Mammary epithelial cell (primary cell): ENCODE measurements at regions not wholly inside any gene's neighbourhood (a gene's known extent, or its start where the extent isn't known, plus 50 kb on each side); places are given as distances from the start of the nearest gene placed in this dataset.

Experiments
- EZH2 ChIP-seq: IDR thresholded peaks from 2 replicates; pipeline ENCODE4 v1.6.1; 2012; ENCODE audit warnings: low read length, inconsistent platforms, borderline replicate concordance
- TF ChIP-seq, protein P1 (sequence below), 2 donors: IDR thresholded peaks in 1 of 2; conservative IDR thresholded peaks in 1 of 2; 2 replicates each; pipeline ENCODE4 v1.5.1; 2011 to 2012; ENCODE audit warnings: inconsistent platforms in 2 of 2, low read length in 2 of 2, mild to moderate bottlenecking in 2 of 2, control low read depth in 1 of 2, low read depth in 1 of 2; ENCODE audit not compliant: insufficient read depth in 1 of 2; ENCODE audit errors: extremely low read depth in 1 of 2

DNA sequence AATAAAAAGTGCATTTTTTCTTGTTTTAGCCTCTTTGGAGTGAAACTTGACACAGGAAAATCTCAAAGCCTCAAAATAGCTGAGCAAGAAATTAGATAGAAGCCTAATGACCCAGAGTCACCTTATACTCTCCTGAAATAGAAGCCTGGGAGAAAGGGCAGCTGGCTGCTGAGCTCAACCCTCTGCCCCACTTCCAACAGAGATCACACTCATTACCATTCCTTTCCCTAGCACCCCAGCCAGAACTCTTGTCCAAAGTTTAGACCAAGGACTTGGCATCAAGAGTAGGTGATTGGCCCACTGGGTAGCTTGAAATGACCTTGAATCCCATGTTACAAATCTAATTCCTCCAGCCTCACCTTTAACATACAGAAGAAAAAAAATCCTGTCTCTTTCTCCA is 62.7 kb upstream of the AMOTL1 start:
- TF ChIP-seq, protein P1, sequence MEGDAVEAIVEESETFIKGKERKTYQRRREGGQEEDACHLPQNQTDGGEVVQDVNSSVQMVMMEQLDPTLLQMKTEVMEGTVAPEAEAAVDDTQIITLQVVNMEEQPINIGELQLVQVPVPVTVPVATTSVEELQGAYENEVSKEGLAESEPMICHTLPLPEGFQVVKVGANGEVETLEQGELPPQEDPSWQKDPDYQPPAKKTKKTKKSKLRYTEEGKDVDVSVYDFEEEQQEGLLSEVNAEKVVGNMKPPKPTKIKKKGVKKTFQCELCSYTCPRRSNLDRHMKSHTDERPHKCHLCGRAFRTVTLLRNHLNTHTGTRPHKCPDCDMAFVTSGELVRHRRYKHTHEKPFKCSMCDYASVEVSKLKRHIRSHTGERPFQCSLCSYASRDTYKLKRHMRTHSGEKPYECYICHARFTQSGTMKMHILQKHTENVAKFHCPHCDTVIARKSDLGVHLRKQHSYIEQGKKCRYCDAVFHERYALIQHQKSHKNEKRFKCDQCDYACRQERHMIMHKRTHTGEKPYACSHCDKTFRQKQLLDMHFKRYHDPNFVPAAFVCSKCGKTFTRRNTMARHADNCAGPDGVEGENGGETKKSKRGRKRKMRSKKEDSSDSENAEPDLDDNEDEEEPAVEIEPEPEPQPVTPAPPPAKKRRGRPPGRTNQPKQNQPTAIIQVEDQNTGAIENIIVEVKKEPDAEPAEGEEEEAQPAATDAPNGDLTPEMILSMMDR (conservative IDR thresholded peaks at IDR 0.05 in 1 of 2, IDR thresholded peaks at IDR 0.05 in 1 of 2; ENCODE audit: extremely low read depth in 1 of 2, insufficient read depth in 1 of 2, low read depth in 1 of 2, low read length in 2 of 2) = no peak
- TF ChIP-seq EZH2 = no peak
